CD4-positive, alpha-beta T cell treated with Interleukin-2 at 100 ng/mL for 4 hours (primary cell): ENCODE measurements at regions not wholly inside any gene's neighbourhood (a gene's known extent, or its start where the extent isn't known, plus 50 kb on each side); places are given as distances from the start of the nearest gene placed in this dataset.
"Not testable (repeated sequence)": the region's sequence is repeated elsewhere in the genome, so short reads cannot be mapped to it uniquely, and the experiment has no call there.

Source experiments
- DNase-seq: peaks from one replicate; pipeline ENCODE4 v3.0.0-alpha.2; 2020; ENCODE audit warnings: low spot score

DNA sequence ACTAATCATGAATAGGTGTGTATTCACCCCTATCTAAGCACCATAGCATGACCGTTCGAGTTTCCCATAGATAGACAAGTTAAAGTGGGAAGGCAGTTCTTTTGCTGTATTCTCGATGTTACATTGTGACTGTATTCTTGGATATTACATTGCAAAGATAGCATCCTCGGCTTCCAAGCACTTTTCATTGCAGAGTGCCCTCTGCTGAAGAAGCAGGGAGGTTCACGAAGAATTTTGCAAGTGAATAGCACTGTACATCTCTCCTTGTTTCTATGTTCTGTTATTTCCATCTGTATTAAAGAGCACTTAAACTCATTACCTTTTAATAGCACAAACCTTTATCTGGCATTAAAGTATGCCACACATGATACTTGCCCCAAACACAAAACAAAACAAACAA is 426.7 kb upstream of the ARX start:
- no peak for DNase-seq

DNA sequence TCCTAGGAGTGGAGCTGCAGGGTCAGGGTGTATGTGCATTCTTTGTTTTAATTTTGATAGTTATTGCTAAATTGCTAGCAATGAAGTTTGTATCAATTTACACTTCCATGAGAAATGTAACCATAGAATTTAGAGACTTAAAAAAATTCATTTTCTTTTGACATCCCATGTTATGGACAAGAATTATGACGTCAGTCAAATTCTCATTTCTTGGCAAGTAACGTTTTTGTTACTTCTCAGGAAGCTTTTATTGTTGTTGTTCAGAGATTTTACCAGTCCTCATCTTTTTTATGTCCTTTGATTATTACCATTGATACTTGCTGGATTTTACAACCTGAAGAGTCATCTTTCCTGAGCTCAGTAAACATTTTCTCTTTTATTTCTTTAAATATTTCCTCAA is 417.5 kb upstream of the ARX start:
- DNase-seq, result no peak

DNA sequence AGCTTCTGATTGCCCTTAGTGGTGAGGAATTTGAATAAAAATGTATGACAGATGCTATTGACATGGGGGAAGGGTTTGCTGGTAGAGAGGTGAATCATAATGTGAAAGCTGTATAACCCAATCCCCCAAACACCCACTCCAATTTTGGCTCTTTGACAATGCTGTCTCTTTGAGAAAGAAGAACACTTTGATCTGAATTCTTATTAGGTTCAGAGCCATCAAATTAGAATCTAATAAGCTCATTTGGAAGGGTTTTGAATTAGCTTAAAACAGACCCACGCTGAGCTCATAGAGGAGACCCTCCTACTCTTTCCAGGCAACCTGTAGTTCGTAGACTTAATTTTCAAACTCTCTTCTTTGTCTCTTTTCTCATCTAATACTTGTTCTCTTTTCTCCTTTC is 416.6 kb upstream of the ARX start:
- no peak for DNase-seq

DNA sequence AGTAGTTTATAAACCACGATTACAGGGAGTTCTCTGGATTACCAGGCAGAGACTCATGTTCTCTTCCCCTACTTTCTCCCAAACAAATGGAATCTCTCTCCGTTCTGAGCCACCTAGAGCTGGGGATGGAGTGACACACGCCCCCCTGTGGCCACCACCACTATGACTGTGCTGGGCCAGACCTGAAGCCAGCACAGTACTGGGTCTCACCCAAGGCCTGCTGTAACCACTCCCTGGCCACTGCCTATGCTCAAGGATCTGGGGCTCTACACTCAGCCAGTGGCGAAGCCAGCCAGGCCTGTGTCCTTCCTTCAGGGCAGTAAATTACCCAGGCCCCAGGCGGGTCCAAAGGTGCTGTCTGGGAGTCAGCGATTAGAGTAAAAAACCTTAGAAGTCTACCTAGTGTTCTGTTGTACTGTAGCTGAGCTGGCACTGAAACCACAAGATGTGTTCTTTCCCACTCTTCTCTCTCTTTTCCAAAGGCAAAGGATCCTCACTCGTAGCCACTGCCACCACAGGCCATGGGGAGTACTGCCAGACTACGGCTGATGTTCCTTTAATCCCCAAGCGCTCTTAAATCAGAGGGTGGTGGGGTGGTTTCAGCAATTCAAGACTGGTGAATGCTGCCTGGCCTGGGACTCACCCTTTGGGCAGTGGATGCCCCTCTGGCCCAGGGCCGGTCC is 412.2 kb upstream of the ARX start:
- DNase-seq, result no peak

GRCh38 chrX:25404163-25404562 is 388.4 kb upstream of the ARX start:
- DNase-seq, result not testable (repeated sequence)

- no peak for DNase-seq
Measured at GRCh38 chrX:25389266-25389665, 373.5 kb upstream of the ARX start.

- no peak for DNase-seq
Measured at GRCh38 chrX:25383196-25383595, 367.4 kb upstream of the ARX start.

- no peak for DNase-seq
Measured at GRCh38 chrX:25356456-25356855, 340.7 kb upstream of the ARX start.

DNA sequence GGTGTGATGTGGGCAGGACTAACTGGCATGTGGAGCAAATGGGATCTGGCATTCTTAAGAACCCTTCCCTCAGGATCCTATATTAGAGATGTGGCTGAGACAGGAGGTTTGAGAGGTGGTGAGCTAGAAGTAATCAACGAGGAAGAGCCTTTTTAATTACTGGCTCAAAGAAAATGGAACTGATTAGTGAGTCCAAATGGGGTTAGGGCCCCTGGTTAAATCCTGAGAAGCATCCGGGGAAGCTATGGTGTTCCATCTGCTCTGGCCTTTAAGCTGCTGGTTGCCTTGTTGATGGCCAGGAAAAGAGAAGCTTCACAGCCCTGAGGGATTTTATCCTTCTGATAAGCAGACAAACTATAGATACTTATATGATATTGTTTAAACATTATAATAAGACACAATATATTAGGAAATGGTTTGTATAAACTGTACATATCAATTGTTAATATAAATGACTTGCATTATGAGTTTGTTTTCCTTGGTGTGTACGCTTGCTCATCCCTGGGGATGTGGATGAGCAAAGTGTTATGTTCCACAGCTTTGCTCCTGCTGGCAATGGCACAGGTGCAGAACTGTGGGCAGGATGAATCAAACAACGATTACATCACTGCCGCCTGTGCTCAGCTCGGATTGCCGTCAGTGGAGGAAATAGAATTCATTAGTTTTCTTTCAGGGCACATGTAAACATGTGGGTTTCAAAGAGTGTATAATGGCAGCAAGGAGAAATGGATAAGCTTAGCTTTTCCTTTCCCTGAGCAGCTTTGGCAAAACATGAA is 328.6 kb upstream of the ARX start:
- DNase-seq, result no peak

DNA sequence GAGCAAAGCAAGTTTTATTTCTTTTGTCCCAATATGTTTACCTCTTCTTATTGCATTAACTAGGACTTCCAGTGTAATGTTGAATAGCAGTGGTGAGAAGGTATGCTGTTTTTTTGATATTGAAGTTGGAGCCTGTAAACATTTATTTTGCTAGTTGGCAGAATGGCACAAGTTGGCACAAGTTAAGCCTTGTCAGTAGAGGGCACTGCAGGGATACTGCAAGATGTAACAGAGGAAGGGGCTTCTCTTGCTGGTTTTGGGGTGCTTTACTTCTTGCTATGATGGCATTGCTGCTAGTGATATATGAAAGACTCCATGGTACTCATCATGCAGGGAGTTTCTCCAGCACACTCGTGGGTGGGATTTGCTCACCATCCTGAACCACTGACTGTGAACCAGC is 327.3 kb upstream of the ARX start:
- no peak for DNase-seq

GRCh38 chrX:25337841-25338240 is 322.1 kb upstream of the ARX start:
- no peak for DNase-seq

DNA sequence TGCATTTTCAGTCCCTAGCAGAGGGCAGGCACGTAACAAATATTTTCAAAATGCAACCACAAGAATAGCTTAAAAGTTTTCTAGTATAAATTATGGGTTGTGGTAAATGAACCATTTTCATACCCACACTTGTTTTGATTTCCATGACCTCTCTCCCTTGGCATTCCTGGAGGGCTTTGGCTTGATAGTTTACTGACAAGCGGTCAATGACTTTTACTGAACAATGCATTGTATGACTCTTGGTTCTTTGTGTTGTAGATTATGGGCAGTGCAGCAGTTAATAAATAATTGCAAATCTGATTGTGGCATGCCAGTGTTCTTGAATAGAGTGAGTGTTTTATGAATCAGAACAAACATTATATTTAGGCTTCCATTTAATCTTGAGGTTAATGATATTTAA is 285.2 kb upstream of the ARX start:
- no peak for DNase-seq

DNA sequence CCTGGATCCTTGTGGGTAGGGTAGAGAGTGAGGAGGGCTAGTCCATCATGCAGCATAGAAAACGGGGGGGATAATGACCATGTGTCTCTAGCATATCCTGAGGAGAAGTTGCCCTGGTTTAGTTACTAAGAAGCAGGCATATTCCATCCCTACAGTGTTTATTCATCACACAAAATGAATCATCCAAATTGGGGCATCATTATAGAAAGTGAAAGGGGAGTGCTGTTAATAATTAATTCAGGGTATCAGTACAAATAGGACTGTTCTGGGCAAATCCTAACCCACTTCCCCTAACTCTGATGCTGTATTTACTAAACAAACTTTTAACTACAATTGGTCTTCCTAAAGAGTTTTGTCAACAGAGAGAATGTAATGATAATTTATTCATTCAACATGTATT is 281.1 kb upstream of the ARX start:
- no peak for DNase-seq

DNA sequence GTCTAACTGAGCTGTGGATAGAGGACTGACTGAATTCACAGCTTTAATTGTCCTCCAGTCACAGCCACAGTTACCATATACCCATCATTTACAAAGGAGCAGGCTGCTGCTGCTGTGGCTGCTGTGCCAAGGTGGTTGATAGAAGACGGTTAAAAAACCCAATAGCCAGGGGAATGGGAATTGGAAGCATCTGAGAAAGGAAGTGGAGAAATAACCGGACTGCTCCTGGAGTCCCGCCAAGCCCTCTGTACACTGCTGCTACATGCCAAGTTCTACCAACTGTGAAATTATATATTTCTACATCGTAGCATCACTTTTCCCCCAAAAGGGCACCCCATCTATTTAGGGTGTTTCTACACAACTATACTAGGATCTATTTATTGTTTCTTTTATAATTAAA is 279.7 kb upstream of the ARX start:
- no peak for DNase-seq

DNA sequence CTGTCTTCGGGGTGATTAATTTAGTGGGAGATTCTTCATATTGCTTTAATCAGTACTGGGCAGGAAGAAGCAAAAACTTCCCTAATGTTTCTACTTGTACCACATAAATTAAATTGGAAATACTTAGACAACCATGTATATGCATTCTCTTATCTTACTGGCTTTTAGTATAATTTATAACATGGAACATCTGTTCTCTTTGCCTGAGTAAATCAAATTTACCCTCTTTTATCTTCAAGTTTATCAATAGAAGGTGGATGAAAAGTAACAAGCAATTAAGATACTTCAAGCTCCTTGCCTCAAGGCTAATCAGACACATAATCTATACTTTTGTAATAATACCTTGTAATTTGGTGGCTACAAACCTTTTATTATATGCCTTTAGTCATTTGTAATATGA is 274.4 kb upstream of the ARX start:
- no peak for DNase-seq

- DNase-seq, result no peak
Measured at GRCh38 chrX:25288676-25289075, 272.9 kb upstream of the ARX start.

GRCh38 chrX:25287521-25287920 is 271.8 kb upstream of the ARX start:
- DNase-seq, result no peak

GRCh38 chrX:25285598-25285997 is 269.8 kb upstream of the ARX start:
- no peak for DNase-seq

DNA sequence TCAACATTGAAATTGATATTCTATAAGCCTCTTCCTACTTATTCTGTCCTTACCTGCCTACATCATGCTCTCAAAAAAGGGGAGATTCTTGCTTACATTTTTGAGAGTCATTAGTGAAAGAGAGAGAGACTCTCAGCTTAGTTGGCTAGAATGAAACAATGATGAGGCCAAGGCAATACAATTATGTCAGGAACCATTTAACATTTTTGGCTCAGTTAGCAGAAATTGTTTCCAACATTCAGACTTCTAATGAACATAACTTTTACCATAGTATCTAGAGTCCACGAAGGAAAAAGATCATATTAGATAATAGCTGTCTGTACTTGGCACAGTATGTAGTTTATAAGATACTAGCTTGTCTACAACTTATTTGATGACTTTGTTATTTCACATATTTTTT is 263.7 kb upstream of the ARX start:
- DNase-seq, result no peak

DNA sequence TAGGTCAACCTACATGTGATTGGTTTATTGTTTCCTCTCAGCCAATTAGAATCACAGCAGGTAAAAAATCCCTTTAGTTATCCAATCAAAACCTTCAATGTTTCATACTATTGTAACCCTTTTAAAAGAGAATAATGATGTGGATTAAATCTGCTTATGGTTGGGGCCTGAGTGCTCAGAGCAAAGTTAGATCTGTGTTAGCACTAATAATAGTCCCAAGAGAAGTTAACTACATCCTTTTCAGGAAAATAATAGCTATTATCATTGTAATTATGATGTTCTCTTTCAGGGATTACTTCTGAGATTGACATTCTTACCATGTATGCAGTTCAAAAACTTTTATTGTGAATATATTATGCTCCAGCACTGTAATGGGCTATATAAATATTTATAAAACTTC is 262.6 kb upstream of the ARX start:
- DNase-seq, result no peak

- no peak for DNase-seq
Measured at GRCh38 chrX:25277574-25277973, 261.8 kb upstream of the ARX start.

GRCh38 chrX:25275159-25275558 is 259.4 kb upstream of the ARX start:
- no peak for DNase-seq

GRCh38 chrX:25241461-25241860 is 225.7 kb upstream of the ARX start:
- no peak for DNase-seq

DNA sequence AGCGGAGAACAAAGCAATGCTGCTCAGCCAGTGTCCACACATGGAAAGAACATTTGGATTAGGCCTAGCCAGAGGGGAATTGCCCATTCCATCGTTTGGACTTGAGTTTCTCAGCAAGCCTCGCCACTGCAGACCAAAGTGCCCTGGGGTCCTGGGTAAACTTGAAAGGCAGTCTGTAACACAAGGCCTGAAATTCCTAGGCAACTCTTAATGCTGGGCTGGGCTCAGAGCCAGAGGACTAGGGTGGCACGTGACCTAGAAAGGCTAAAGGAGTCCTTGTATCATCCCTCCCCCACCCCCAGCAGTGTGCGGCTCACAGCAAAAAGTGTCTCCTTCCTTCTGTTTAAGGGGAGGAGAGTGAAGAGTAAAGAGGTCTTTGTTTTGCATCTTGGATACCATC is 210.4 kb upstream of the ARX start:
- DNase-seq, result no peak
